Endothelial cell of umbilical vein (primary cell): ENCODE measurements at regions not wholly inside any gene's neighbourhood (a gene's known extent, or its start where the extent isn't known, plus 50 kb on each side); places are given as distances from the start of the nearest gene placed in this dataset.
"Not testable (repeated sequence)": the region's sequence is repeated elsewhere in the genome, so short reads cannot be mapped to it uniquely, and the experiment has no call there.

ENCODE experiments used
- BruUV-seq: library from RNA; stranded (reverse); fragments of 400-500 nt; replicated peaks from 2 replicates; lab custom pipeline; 2021; lab: Mats Ljungman, UMichigan
- CTCF ChIA-PET: fragments of 300-600, 350-600 bp; sonication (Branson Sonifier 250); formaldehyde crosslinking; loops from one replicate; lab custom pipeline; 2021; ENCODE audit warnings: antibody characterized with exemption, inconsistent platforms; lab: Charles Lee
- POLR2A ChIA-PET: fragments of 300-600, 350-600 bp; sonication (Branson Sonifier 250); formaldehyde crosslinking; loops from one replicate; lab custom pipeline; 2021; ENCODE audit warnings: antibody characterized with exemption, inconsistent platforms; lab: Charles Lee
- DNase-seq: peaks from one replicate; pipeline ENCODE4 v3.0.0-alpha.2; 2011; ENCODE audit warnings: low read depth, low spot score
- FAIRE-seq: peaks from 2 replicates; lab custom pipeline; 2011; peaks lifted over from hg19 to GRCh38; lab: Jason Lieb, UNC
- H2AFZ ChIP-seq: 2 replicates; pipeline ENCODE4 v1.6.0; 2012; ENCODE audit warnings: low read depth, low read length, control low read depth, inconsistent platforms
- H3K27ac ChIP-seq: 2 replicates; pipeline ENCODE4 v1.5.1; 2011; ENCODE audit warnings: low read depth, mild to moderate bottlenecking, control low read depth, low read length, moderate library complexity; ENCODE audit not compliant: insufficient read depth
- H3K27me3 ChIP-seq, 2 experiments: 2 replicates each; pipeline versions ENCODE4 v1.6.0 to v1.6.1; 2011; ENCODE audit warnings: low read length in 2 of 2, mixed read lengths in 1 of 2; ENCODE audit not compliant: control insufficient read depth in 2 of 2, insufficient read depth in 2 of 2
- H3K36me3 ChIP-seq, 2 experiments: 2 replicates in 1 of 2; 3 replicates in 1 of 2; pipeline ENCODE4 v1.5.1; 2011; ENCODE audit warnings: low read length in 2 of 2, mild to moderate bottlenecking in 1 of 2, moderate library complexity in 1 of 2; ENCODE audit not compliant: control insufficient read depth in 2 of 2, insufficient read depth in 2 of 2; ENCODE audit errors: extremely low read depth in 1 of 2
- H3K4me1 ChIP-seq: 3 replicates; pipeline ENCODE4 v1.5.1; 2011; ENCODE audit warnings: mild to moderate bottlenecking, low read length; ENCODE audit not compliant: control insufficient read depth, insufficient read depth; ENCODE audit errors: extremely low read depth
- H3K4me2 ChIP-seq: 2 replicates; pipeline ENCODE4 v1.6.1; 2011; ENCODE audit warnings: low read length, control low read depth, mixed read lengths; ENCODE audit not compliant: insufficient read depth
- H3K4me3 ChIP-seq, 3 experiments: fragments of 200-600 bp in 1 of 3; sonication (generic), shearing (Covaris generic) in 1 of 3; replicated peaks in 1 of 3; 2 replicates each; pipeline ENCODE4 v1.5.1; 2011 to 2016; ENCODE audit warnings: control low read depth in 3 of 3, low read length in 3 of 3, mild to moderate bottlenecking in 2 of 3, inconsistent platforms in 1 of 3, low read depth in 1 of 3, moderate library complexity in 1 of 3; ENCODE audit not compliant: insufficient read depth in 1 of 3
- H3K79me2 ChIP-seq: 2 replicates; pipeline ENCODE4 v1.6.0; 2012; ENCODE audit warnings: low read length, inconsistent platforms; ENCODE audit not compliant: control insufficient read depth, insufficient read depth
- H3K9ac ChIP-seq: replicated peaks from 2 replicates; pipeline ENCODE3; 2011; ENCODE audit warnings: low read length, control low read depth; ENCODE audit not compliant: insufficient read depth; ENCODE audit errors: extremely low read depth
- H3K9me1 ChIP-seq: replicated peaks from 3 replicates; pipeline ENCODE4 v1.6.0; 2011; ENCODE audit warnings: mild to moderate bottlenecking, low read length; ENCODE audit not compliant: control insufficient read depth, insufficient read depth; ENCODE audit errors: extremely low read depth
- H3K9me3 ChIP-seq: replicated peaks from 2 replicates; pipeline ENCODE4 v1.5.1; 2012; ENCODE audit warnings: low read length, inconsistent platforms; ENCODE audit not compliant: control insufficient read depth, insufficient read depth
- H4K20me1 ChIP-seq: replicated peaks from 2 replicates; pipeline ENCODE3; 2011; ENCODE audit warnings: mild to moderate bottlenecking, low read length; ENCODE audit not compliant: control insufficient read depth, insufficient read depth; ENCODE audit errors: extremely low read depth
- EZH2 ChIP-seq: IDR thresholded peaks from 2 replicates; pipeline ENCODE4 v1.6.1; 2012; ENCODE audit warnings: borderline replicate concordance, low read depth, mild to moderate bottlenecking, moderate library complexity, low read length, inconsistent platforms; ENCODE audit not compliant: severe bottlenecking
- FOS ChIP-seq: IDR thresholded peaks from 2 replicates; pipeline ENCODE4 v1.6.1; 2011; ENCODE audit warnings: mild to moderate bottlenecking, low read length, moderate library complexity, borderline replicate concordance; ENCODE audit not compliant: insufficient read depth
- GATA2 ChIP-seq: IDR thresholded peaks from 2 replicates; pipeline ENCODE4 v1.7.0; 2011; ENCODE audit warnings: low read depth, mild to moderate bottlenecking, moderate library complexity, mixed read lengths, low read length; ENCODE audit not compliant: insufficient read length, insufficient read depth
- JUN ChIP-seq: IDR thresholded peaks from 2 replicates; pipeline ENCODE4 v1.6.1; 2011; ENCODE audit warnings: borderline replicate concordance, low read depth; ENCODE audit not compliant: insufficient read length, insufficient read depth
- MYC ChIP-seq: IDR thresholded peaks from one replicate; pipeline ENCODE4 v1.6.1; 2011; ENCODE audit warnings: mild to moderate bottlenecking, low read depth, low read length
- POLR2A ChIP-seq: IDR thresholded peaks from 2 replicates; pipeline ENCODE4 v1.6.1; 2012; ENCODE audit warnings: low read depth, mild to moderate bottlenecking, control low read depth, low read length
- POLR2AphosphoS5 ChIP-seq: IDR thresholded peaks from 2 replicates; pipeline ENCODE4 v1.6.1; 2012; ENCODE audit warnings: low read depth, mild to moderate bottlenecking, control low read depth, low read length, moderate library complexity; ENCODE audit not compliant: insufficient read depth
- dilution Hi-C: fragments of 300-500 bp; cut with MboI; formaldehyde crosslinking; loops from one replicate; pipeline ENCODE4 v1.15.0; 2019; ENCODE audit warnings: low sequenced_read_pairs; ENCODE audit not compliant: extremely low pct_ligation_motif_present
- intact Hi-C: fragments of 100-400 bp; cut with micrococcal nuclease; formaldehyde crosslinking; loops from one replicate; pipeline ENCODE4 v1.10.0; 2022
- TF ChIP-seq, protein P1 (sequence below): IDR thresholded peaks from 2 replicates; pipeline ENCODE4 v1.6.1; 2011; ENCODE audit not compliant: insufficient read depth, insufficient read length
- TF ChIP-seq, protein P2 (sequence below), 2 donors: IDR thresholded peaks; 1 replicate in 1 of 2; 2 replicates in 1 of 2; pipeline ENCODE4 v1.5.1; 2011; ENCODE audit warnings: low read length in 2 of 2, mild to moderate bottlenecking in 2 of 2, moderate library complexity in 2 of 2, control low read depth in 1 of 2, inconsistent platforms in 1 of 2, low read depth in 1 of 2; ENCODE audit not compliant: insufficient read depth in 1 of 2; ENCODE audit errors: extremely low read depth in 1 of 2

DNA sequence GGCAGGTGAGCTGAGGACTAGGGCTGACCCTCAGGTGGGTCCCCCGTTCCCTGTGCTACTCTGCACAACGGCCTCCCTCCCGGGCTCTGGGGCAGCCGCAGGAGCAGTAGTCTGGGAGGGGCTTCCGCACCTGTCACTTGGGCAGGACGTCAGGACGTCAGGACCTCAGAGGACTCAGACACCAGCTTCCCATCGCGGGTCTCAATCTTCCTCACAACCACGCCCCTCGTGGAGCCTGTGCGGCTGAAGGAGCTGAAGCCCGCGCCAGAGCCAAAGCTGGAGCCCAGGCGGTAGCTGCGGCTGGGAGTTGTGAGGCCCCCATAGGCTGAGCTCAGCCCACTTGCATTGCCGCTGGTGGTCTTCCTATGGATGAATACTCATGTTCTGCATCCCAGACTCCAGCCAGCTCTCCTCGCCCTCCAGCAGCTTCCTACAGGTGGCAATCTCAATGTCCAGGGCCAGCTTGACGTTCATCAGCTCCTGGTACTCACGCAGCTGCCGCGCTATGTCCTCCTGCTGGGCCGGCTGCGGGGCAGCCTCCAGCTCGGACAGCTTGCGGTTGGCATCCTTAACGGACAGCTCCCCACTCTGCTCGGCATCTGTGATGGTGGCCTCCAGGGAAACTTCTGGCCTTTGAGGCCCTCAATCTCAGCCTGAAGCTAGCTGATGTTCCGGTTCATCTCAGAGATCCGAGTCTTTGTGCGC is 381.4 kb upstream of the RGMB start:
- intact Hi-C loops (no loop called here), dilution Hi-C loops (no loop called here)
- no TSS peak for BruUV-seq
- Histone ChIP-seq H3K4me2 (no peak overlapping the region), H3K4me3 (no peak overlapping the region), H3K4me1 (no peaks in the 10 kb centered on the region), H3K9me3 (no peaks in the 10 kb centered on the region), H4K20me1 (no peaks in the 10 kb centered on the region), H3K9ac (no peak overlapping the region), H3K27ac (no peak overlapping the region), H3K36me3 (no peaks in the 10 kb centered on the region), H3K27me3 (no peaks in the 10 kb centered on the region), H3K9me1 (no peaks in the 10 kb centered on the region), H2AFZ (no peak overlapping the region), H3K79me2 (no peaks in the 10 kb centered on the region)
- FAIRE-seq, result no peak
- no peak for TF ChIP-seq EZH2
- no peak for TF ChIP-seq GATA2
- no peak for TF ChIP-seq POLR2AphosphoS5
- TF ChIP-seq, protein P1, sequence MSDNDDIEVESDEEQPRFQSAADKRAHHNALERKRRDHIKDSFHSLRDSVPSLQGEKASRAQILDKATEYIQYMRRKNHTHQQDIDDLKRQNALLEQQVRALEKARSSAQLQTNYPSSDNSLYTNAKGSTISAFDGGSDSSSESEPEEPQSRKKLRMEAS, result no peak
- TF ChIP-seq JUN, result no peak
- TF ChIP-seq FOS, result no peak
- TF ChIP-seq, protein P2, sequence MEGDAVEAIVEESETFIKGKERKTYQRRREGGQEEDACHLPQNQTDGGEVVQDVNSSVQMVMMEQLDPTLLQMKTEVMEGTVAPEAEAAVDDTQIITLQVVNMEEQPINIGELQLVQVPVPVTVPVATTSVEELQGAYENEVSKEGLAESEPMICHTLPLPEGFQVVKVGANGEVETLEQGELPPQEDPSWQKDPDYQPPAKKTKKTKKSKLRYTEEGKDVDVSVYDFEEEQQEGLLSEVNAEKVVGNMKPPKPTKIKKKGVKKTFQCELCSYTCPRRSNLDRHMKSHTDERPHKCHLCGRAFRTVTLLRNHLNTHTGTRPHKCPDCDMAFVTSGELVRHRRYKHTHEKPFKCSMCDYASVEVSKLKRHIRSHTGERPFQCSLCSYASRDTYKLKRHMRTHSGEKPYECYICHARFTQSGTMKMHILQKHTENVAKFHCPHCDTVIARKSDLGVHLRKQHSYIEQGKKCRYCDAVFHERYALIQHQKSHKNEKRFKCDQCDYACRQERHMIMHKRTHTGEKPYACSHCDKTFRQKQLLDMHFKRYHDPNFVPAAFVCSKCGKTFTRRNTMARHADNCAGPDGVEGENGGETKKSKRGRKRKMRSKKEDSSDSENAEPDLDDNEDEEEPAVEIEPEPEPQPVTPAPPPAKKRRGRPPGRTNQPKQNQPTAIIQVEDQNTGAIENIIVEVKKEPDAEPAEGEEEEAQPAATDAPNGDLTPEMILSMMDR (IDR thresholded peaks at IDR 0.05; ENCODE audit: extremely low read depth in 1 of 2, insufficient read depth in 1 of 2, low read depth in 1 of 2, low read length in 2 of 2), result no peak
- no peak for TF ChIP-seq MYC
- no peak for TF ChIP-seq POLR2A
- no peak for DNase-seq
- ChIA-PET POLR2A (no interaction called here), CTCF (interaction anchor here (0.7 to 2.2 kb wide), 3 partner anchors 10 to 137 kb away, joined by 3 to 6 read pairs (median 4); no protein-coding TSS in a partner anchor)

DNA sequence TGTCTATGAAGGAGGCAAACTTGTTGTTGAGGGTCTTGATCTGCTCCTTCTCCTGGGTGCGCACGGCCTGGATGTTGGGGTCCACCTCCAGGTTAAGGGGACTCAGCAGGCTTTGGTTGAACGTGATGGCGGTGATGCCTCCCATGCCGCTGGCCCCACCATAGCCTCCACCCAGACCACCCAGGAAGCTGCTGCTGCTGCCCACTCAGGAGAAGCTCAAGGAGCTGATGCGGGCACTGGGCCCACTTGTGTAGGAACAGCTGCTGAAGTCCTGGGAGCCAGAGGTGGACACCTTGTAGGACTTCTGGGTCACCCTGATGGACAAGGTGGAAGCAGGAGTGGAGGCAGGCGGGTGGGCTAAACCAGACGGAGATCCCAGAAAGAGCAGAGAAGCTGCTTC is 380.3 kb upstream of the RGMB start:
- H3K9me3 ChIP-seq, POLR2A ChIA-PET, H3K36me3 ChIP-seq, H3K9me1 ChIP-seq, H3K9ac ChIP-seq, FAIRE-seq, H3K4me2 ChIP-seq, intact Hi-C loops, H2AFZ ChIP-seq, BruUV-seq, H3K4me1 ChIP-seq, dilution Hi-C loops, H3K27ac ChIP-seq, H3K4me3 ChIP-seq, DNase-seq, H3K27me3 ChIP-seq, H4K20me1 ChIP-seq, H3K79me2 ChIP-seq: not testable (repeated sequence)
- CTCF ChIA-PET, result interaction anchor here (1.0 to 2.2 kb wide), 2 partner anchors 9 to 28 kb away, joined by 3 to 6 read pairs; no protein-coding TSS in a partner anchor
